Stimulated activated CD8-positive, alpha-beta memory T cell treated with anti-CD3 and anti-CD28 coated beads, Interleukin-7, amount 100 ng/mL, for 24 hours (primary cell): ENCODE measurements at regions not wholly inside any gene's neighbourhood (a gene's known extent, or its start where the extent isn't known, plus 50 kb on each side); places are given as distances from the start of the nearest gene placed in this dataset.

Experiments used
- DNase-seq: peaks from one replicate; pipeline ENCODE4 v3.0.0-alpha.2; 2020; ENCODE audit warnings: low read depth

- no peak for DNase-seq
These were observed 356.1 kb upstream of the ZEB2 start for GRCh38 chr2:144876013-144876412.

DNA sequence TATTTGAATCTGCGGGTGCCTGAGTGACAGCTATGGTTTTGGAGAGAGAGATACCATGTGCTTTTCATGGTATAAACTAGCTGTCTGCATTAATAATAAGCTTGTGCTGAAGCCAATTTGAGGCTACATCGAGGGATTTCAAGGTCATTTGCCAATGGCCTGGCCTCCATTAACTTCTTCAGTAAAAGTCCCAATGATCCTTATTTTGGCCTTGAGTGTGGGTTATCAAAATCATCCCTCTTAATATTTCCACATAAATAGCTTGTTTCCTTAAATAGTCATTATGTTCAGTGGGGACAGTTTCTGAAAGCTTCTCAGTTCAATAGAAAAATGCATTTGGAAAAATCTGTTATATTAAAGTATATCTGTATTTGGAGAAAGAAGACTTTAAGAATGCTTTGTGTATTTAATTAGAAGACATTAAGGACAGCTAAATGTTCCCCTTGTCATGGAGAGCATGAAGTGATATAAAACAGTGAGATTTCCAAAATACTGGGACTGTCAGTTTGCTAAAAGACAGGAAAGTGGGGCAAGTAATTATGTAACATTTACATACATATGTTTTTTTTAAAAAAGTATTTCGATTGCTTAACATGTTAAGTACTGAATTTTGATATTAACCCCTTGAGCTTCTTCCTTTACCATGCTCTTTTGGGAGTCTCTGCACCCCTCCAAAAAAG, 355.5 kb upstream of the ZEB2 start:
- no peak for DNase-seq

GRCh38 chr2:144865670-144866069, 345.8 kb upstream of the ZEB2 start:
- no peak for DNase-seq

GRCh38 chr2:144859716-144860115, 339.8 kb upstream of the ZEB2 start:
- DNase-seq: no peak

GRCh38 chr2:144858211-144858610, 338.3 kb upstream of the ZEB2 start:
- no peak for DNase-seq

GRCh38 chr2:144854596-144854995, 334.7 kb upstream of the ZEB2 start:
- DNase-seq: no peak

GRCh38 chr2:144849612-144850011, 329.7 kb upstream of the ZEB2 start:
- DNase-seq: no peak

DNA sequence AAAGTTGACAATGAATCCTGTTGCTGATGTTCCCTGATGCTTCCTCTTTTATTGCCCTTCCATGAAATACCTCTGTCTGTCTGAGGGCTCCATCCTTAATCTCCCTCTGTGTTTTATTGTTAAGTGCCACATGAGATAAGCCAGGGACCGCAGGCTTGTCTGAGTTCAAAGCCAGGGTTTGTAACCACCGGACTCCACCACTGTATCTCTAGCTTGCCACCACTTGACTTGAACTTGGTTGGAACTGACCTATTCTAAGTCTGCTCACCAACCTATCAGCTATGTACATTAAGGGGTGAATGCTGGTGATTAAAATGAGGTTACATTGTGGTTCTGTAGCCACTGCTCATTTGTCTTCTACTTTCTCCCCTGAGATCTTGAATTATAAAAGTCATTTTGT, 328.5 kb upstream of the ZEB2 start:
- no peak for DNase-seq

DNA sequence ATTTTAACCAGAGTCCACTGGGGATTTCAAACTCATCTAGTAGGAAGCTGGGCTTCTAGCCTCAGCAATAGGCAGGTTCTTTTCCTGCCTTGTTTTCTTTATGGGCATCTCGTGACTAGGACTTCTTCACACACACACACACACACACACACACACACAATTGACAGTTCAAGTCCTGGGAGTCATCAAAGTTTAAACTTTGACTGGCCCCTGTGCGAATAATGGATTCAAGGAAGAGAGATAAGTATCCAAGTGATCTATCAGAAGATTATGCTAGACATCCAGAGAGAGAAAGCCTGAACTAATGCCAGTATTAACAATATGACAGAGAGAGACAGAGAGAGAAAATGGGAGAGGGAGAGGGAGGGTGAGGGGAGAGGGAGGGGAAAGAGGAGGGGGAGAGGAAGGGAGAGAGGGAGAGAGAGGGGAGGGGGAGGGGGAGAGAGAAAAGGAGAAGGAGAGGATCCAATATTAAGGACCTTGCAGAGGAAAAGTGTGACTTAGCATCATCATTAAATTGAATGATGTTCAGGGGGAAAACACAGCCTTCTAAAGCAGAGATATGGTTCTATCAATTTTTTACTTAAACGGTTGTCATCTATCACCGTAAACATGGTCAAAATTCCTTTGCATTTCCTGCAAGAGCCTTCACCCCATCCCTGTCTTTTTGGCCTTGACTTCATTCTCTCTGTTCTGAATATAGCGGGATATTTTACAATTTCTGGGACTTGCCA, 327.6 kb upstream of the ZEB2 start:
- DNase-seq: no peak

- DNase-seq: no peak
These were observed 316.9 kb upstream of the ZEB2 start for GRCh38 chr2:144836635-144837350.

- DNase-seq: no peak
These were observed 315.9 kb upstream of the ZEB2 start for GRCh38 chr2:144835634-144836350.

DNA sequence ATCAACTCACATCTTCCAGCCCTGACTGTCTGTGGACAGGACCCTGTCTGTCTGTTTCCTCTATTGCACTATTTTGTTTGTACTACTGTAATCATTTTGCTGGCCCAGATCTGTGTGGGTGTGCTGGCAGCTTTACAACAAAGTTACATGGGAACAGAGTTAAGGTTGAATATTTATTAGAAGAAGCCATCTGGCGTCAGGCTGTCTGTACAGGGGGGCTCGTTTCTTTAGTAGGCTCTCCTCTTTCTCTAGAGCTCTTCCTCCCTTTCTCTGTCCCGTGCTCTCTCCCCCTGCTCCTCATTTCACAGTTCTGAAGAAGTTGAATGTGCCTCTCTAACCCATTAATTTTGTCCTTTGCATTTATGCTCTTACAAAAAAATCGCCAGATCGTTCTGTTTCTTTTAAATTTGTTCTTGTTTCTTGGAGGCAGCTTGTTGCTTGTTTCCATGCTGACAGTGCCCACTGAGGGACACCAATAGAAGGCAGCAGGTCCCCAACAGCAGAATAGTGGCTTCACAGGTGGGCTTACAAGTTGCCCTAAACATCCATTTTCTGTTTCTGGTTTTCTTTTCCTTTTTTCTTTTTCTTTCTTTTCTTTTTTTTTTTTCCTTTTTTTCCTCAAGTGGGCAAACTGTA, 315.2 kb upstream of the ZEB2 start:
- DNase-seq: no peak

- DNase-seq: no peak
These were observed 314.4 kb upstream of the ZEB2 start for GRCh38 chr2:144834363-144834762.

- DNase-seq: no peak
These were observed 313.2 kb upstream of the ZEB2 start for GRCh38 chr2:144833075-144833637.

- DNase-seq: no peak
These were observed 312.1 kb upstream of the ZEB2 start for GRCh38 chr2:144832048-144832447.

GRCh38 chr2:144830543-144830942, 310.6 kb upstream of the ZEB2 start:
- DNase-seq: no peak

GRCh38 chr2:144827404-144827803, 307.5 kb upstream of the ZEB2 start:
- no peak for DNase-seq

- no peak for DNase-seq
These were observed 306.2 kb upstream of the ZEB2 start for GRCh38 chr2:144826105-144826504.

- no peak for DNase-seq
These were observed 305.6 kb upstream of the ZEB2 start for GRCh38 chr2:144825331-144826020.

DNA sequence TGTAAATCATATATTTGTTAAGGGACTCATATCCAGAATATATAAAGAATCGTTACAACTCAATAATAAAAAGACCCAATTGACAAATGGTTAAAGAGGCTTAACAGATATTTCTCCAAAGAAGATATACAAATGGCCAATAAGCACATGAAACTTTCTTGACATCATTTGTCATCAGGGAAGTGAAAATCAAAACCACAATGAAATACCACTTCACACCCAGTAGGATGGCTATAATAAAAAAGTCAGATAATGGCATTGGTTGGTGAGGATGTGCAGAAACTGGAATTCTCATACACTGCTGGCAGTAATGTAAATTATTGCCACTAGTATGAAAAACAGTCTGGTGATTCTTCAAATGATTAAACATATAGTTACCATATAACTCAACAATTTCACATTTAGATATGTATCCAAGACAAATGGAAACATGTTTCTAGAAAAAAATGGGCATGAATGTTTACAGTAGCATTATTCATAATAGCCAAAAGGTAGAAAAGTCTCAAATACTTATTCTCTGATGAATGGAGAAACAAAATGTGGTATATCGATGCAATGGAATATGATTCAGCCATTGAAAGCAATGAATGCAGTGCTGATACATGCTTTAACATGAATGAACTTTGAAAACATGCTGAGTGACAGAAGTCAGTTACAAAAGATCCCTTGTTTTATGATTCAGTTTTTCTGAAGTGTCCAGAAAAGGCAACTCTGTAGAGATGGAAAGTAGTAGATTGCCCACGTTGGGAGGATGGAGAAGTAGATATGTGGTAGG, 304.6 kb upstream of the ZEB2 start:
- no peak for DNase-seq
